ENCODE measurements at regions not wholly inside any gene's neighbourhood (a gene's known extent, or its start where the extent isn't known, plus 50 kb on each side); places are given as distances from the start of the nearest gene placed in this dataset.

GRCh38 chr5:133831491-133832224 is 136.8 kb downstream of the C5orf15 start:
- DNase-seq (ENCODE audit: extremely low read depth, low read depth, low spot score), result peak; percentile 33

- DNase-seq (ENCODE audit: extremely low read depth, low read depth, low spot score), result no peak
Measured at GRCh38 chr5:133830911-133831310, 137.5 kb downstream of the C5orf15 start.

- no peak for DNase-seq (ENCODE audit: extremely low read depth, low read depth, low spot score)
Measured at GRCh38 chr5:133830281-133830680, 138.1 kb downstream of the C5orf15 start.

GRCh38 chr5:133829786-133830185 is 138.6 kb downstream of the C5orf15 start:
- DNase-seq (ENCODE audit: extremely low read depth, low read depth, low spot score), result no peak

GRCh38 chr5:133828722-133829121 is 139.7 kb downstream of the C5orf15 start:
- no peak for DNase-seq (ENCODE audit: extremely low read depth, low read depth, low spot score)

GRCh38 chr5:133827830-133828229 is 140.6 kb downstream of the C5orf15 start:
- DNase-seq (ENCODE audit: extremely low read depth, low read depth, low spot score), result no peak

GRCh38 chr5:133827011-133827410 is 141.4 kb downstream of the C5orf15 start:
- DNase-seq (ENCODE audit: extremely low read depth, low read depth, low spot score), result no peak

- DNase-seq (ENCODE audit: extremely low read depth, low read depth, low spot score), result no peak
Measured at GRCh38 chr5:133825631-133826289, 142.7 kb downstream of the C5orf15 start.

GRCh38 chr5:133824661-133825254 is 143.7 kb downstream of the C5orf15 start:
- no peak for DNase-seq (ENCODE audit: extremely low read depth, low read depth, low spot score)

GRCh38 chr5:133821889-133822288 is 146.5 kb downstream of the C5orf15 start:
- no peak for DNase-seq (ENCODE audit: extremely low read depth, low read depth, low spot score)

GRCh38 chr5:133821311-133821741 is 147.1 kb downstream of the C5orf15 start:
- DNase-seq (ENCODE audit: extremely low read depth, low read depth, low spot score), result no peak

- DNase-seq (ENCODE audit: extremely low read depth, low read depth, low spot score), result no peak
Measured at GRCh38 chr5:133820507-133820906, 147.9 kb downstream of the C5orf15 start.

- DNase-seq (ENCODE audit: extremely low read depth, low read depth, low spot score), result no peak
Measured at GRCh38 chr5:133819977-133820471, 148.4 kb downstream of the C5orf15 start.

GRCh38 chr5:133818869-133819600 is 149.4 kb downstream of the C5orf15 start:
- no peak for DNase-seq (ENCODE audit: extremely low read depth, low read depth, low spot score)

- no peak for DNase-seq (ENCODE audit: extremely low read depth, low read depth, low spot score)
Measured at GRCh38 chr5:133818031-133818431, 150.4 kb downstream of the C5orf15 start.

GRCh38 chr5:133817456-133817855 is 151.0 kb downstream of the C5orf15 start:
- DNase-seq (ENCODE audit: extremely low read depth, low read depth, low spot score), result no peak

- no peak for DNase-seq (ENCODE audit: extremely low read depth, low read depth, low spot score)
Measured at GRCh38 chr5:133816791-133817190, 151.6 kb downstream of the C5orf15 start.

GRCh38 chr5:133814152-133814551 is 154.3 kb downstream of the C5orf15 start:
- DNase-seq (ENCODE audit: extremely low read depth, low read depth, low spot score), result no peak

GRCh38 chr5:133811168-133811567 is 157.3 kb downstream of the C5orf15 start:
- no peak for DNase-seq (ENCODE audit: extremely low read depth, low read depth, low spot score)

- no peak for DNase-seq (ENCODE audit: extremely low read depth, low read depth, low spot score)
Measured at GRCh38 chr5:133809801-133810200, 158.6 kb downstream of the C5orf15 start.

GRCh38 chr5:133807348-133807747 is 161.1 kb downstream of the C5orf15 start:
- DNase-seq (ENCODE audit: extremely low read depth, low read depth, low spot score), result no peak

Measured in glomerular endothelial cell (primary cell).